K562 (cell line): ENCODE measurements at regions not wholly inside any gene's neighbourhood (a gene's known extent, or its start where the extent isn't known, plus 50 kb on each side); places are given as distances from the start of the nearest gene placed in this dataset.

Experiments
- EZH2 ChIP-seq: IDR thresholded peaks from 2 replicates; pipeline ENCODE4 v1.6.1; 2012; ENCODE audit warnings: low read depth, mild to moderate bottlenecking, inconsistent platforms, low read length, borderline replicate concordance
- HNRNPUL1 ChIP-seq: fragments of 200-400 bp; formaldehyde crosslinking; IDR thresholded peaks from 2 replicates; pipeline ENCODE4 v1.6.1; 2017; ENCODE audit warnings: low read length
- MAZ ChIP-seq, 2 experiments: fragments of 450-650 bp in 1 of 2; sonication (generic) in 1 of 2; formaldehyde crosslinking; IDR thresholded peaks in 1 of 2; conservative IDR thresholded peaks in 1 of 2; 2 replicates each; pipeline versions ENCODE4 v1.4.0 to v1.5.0; 2020; ENCODE audit warnings: mild to moderate bottlenecking in 1 of 2, missing genetic modification reagents in 1 of 2
- TGIF2 ChIP-seq: sonication (generic); formaldehyde crosslinking; IDR thresholded peaks from 2 replicates; pipeline ENCODE4 v1.8.1; 2022; ENCODE audit warnings: mild to moderate bottlenecking, missing genetic modification reagents, moderate library complexity
- YY1 ChIP-seq, 3 experiments: IDR thresholded peaks; 2 replicates each; pipeline ENCODE4 v1.6.1; 2011; ENCODE audit warnings: low read length in 2 of 3, mild to moderate bottlenecking in 2 of 3, moderate library complexity in 2 of 3, borderline replicate concordance in 1 of 3, control low read depth in 1 of 3, low read depth in 1 of 3; ENCODE audit not compliant: insufficient read depth in 3 of 3, insufficient replicate concordance in 2 of 3, control insufficient read depth in 1 of 3, insufficient read length in 1 of 3; ENCODE audit errors: extremely low read depth in 1 of 3

GRCh38 chr1:5495596-5496410 is 496.4 kb downstream of the NPHP4 start:
- no peak for TF ChIP-seq MAZ (CRISPR knock-in tag; conservative IDR thresholded peaks at IDR 0.05 in 1 of 2, IDR thresholded peaks at IDR 0.05 in 1 of 2)
- no peak for TF ChIP-seq HNRNPUL1
- no peak for TF ChIP-seq EZH2
- TF ChIP-seq TGIF2 (CRISPR knock-in tag): no peak
- no peak for TF ChIP-seq YY1 (IDR thresholded peaks at IDR 0.05; ENCODE audit: borderline replicate concordance in 1 of 3, control insufficient read depth in 1 of 3, extremely low read depth in 1 of 3, insufficient read depth in 3 of 3, insufficient read length in 1 of 3, insufficient replicate concordance in 2 of 3, low read depth in 1 of 3, low read length in 2 of 3)
